ENCODE measurements at regions not wholly inside any gene's neighbourhood (a gene's known extent, or its start where the extent isn't known, plus 50 kb on each side); places are given as distances from the start of the nearest gene placed in this dataset.

DNA sequence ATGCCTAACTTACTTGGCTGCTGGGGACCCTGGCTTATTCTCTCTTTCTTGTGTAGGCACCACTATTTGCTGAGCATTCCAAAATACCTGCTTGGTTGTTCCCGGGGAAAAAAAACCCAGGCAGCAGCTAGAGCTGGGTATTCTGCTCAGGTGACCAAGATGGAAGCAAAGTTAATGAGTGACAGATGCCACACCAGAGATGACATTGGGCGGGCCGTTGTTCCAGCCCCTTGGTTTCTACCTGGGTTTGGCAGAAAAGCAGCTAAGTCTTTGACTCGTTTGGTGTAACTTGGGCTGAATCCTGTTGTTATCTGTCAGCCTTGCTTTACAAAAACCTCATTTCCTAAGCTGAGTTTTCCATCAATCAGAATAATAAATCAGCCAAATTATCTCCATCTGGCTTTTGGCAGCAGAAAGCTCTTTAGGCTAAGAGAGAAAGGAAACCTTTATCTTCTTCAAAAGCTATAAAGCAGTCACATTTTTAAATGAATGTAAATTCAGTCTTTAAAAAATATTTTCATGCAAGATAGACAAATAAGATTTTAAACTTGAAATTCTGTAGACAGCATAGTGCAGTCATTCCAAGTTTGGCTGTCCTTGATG lies 202.0 kb upstream of the GMDS start:
- H3K27ac ChIP-seq (ENCODE audit: insufficient read depth in 1 of 2, low read depth in 1 of 2, low read length in 2 of 2, poor library complexity in 1 of 2, severe bottlenecking in 2 of 2): no peak overlapping the region
- POLR2A ChIA-PET: no interaction called here
- DNase-seq: no peak
- 94% methylated on average over 3 of the region's 4 CpGs for WGBS (ENCODE audit: insufficient coverage)
- peaks cover 0 to 2% (median 0%) of the 10 kb centered on the region in 5 experiments for H3K27me3 ChIP-seq (replicated peaks in 2 of 5; ENCODE audit: control insufficient read depth in 4 of 5, insufficient read depth in 5 of 5, low read length in 4 of 5)
- H3K36me3 ChIP-seq (ENCODE audit: control insufficient read depth in 4 of 4, insufficient read depth in 4 of 4, low read length in 3 of 4): no peaks in the 10 kb centered on the region
- no peak overlapping the region for H3K4me3 ChIP-seq (ENCODE audit: control insufficient read depth in 1 of 7, extremely low read depth in 1 of 7, insufficient read depth in 4 of 7, low read depth in 2 of 7, low read length in 6 of 7)
- H3K9me3 ChIP-seq (ENCODE audit: control extremely low read depth in 1 of 5, control insufficient read depth in 4 of 5, insufficient read depth in 2 of 5, low read depth in 1 of 5, low read length in 4 of 5): no peaks in the 10 kb centered on the region
- H3K4me1 ChIP-seq (ENCODE audit: control extremely low read depth in 1 of 4, control insufficient read depth in 4 of 4, insufficient read depth in 4 of 4, low read length in 3 of 4): peaks cover 0 to 4% (median 0%) of the 10 kb centered on the region in 4 experiments
- CTCF ChIA-PET: interaction anchor here (0.9 kb wide), 1 partner anchor 13 kb away, joined by 3 read pairs; no protein-coding TSS in a partner anchor

- ChIA-PET CTCF (no interaction called here), POLR2A (no interaction called here)
- no peaks in the 10 kb centered on the region for H3K4me1 ChIP-seq (ENCODE audit: control extremely low read depth in 1 of 4, control insufficient read depth in 4 of 4, insufficient read depth in 4 of 4, low read length in 3 of 4)
- no peak overlapping the region for H3K27ac ChIP-seq (ENCODE audit: insufficient read depth in 1 of 2, low read depth in 1 of 2, low read length in 2 of 2, poor library complexity in 1 of 2, severe bottlenecking in 2 of 2)
- no peaks in the 10 kb centered on the region for H3K27me3 ChIP-seq (replicated peaks in 2 of 5; ENCODE audit: control insufficient read depth in 4 of 5, insufficient read depth in 5 of 5, low read length in 4 of 5)
- no peak overlapping the region for H3K4me3 ChIP-seq (ENCODE audit: control insufficient read depth in 1 of 7, extremely low read depth in 1 of 7, insufficient read depth in 4 of 7, low read depth in 2 of 7, low read length in 6 of 7)
- no peak for DNase-seq
- no peaks in the 10 kb centered on the region for H3K9me3 ChIP-seq (ENCODE audit: control extremely low read depth in 1 of 5, control insufficient read depth in 4 of 5, insufficient read depth in 2 of 5, low read depth in 1 of 5, low read length in 4 of 5)
- 100% methylated on average over 3 of the region's 5 CpGs for WGBS (ENCODE audit: insufficient coverage)
- peaks cover 0 to 3% (median 0%) of the 10 kb centered on the region in 4 experiments for H3K36me3 ChIP-seq (ENCODE audit: control insufficient read depth in 4 of 4, insufficient read depth in 4 of 4, low read length in 3 of 4)
These were observed 196.4 kb upstream of the GMDS start for GRCh38 chr6:2441601-2442475.

GRCh38 chr6:2440516-2440915 lies 195.1 kb upstream of the GMDS start:
- Histone ChIP-seq H3K27ac (ENCODE audit: insufficient read depth in 1 of 2, low read depth in 1 of 2, low read length in 2 of 2, poor library complexity in 1 of 2, severe bottlenecking in 2 of 2) (no peak overlapping the region), H3K27me3 (replicated peaks in 2 of 5; ENCODE audit: control insufficient read depth in 4 of 5, insufficient read depth in 5 of 5, low read length in 4 of 5) (no peaks in the 10 kb centered on the region), H3K36me3 (ENCODE audit: control insufficient read depth in 4 of 4, insufficient read depth in 4 of 4, low read length in 3 of 4) (peaks cover 0 to 3% (median 0%) of the 10 kb centered on the region in 4 experiments), H3K4me1 (ENCODE audit: control extremely low read depth in 1 of 4, control insufficient read depth in 4 of 4, insufficient read depth in 4 of 4, low read length in 3 of 4) (no peaks in the 10 kb centered on the region), H3K9me3 (ENCODE audit: control extremely low read depth in 1 of 5, control insufficient read depth in 4 of 5, insufficient read depth in 2 of 5, low read depth in 1 of 5, low read length in 4 of 5) (no peaks in the 10 kb centered on the region), H3K4me3 (ENCODE audit: control insufficient read depth in 1 of 7, extremely low read depth in 1 of 7, insufficient read depth in 4 of 7, low read depth in 2 of 7, low read length in 6 of 7) (no peak overlapping the region)
- POLR2A ChIA-PET: no interaction called here
- CTCF ChIA-PET: no interaction called here
- no peak for DNase-seq

GRCh38 chr6:2439632-2440031 lies 194.2 kb upstream of the GMDS start:
- peaks cover 0 to 3% (median 0%) of the 10 kb centered on the region in 4 experiments for H3K36me3 ChIP-seq (ENCODE audit: control insufficient read depth in 4 of 4, insufficient read depth in 4 of 4, low read length in 3 of 4)
- POLR2A ChIA-PET: interaction anchor here (0.6 kb wide), 1 partner anchor 186 kb away, joined by 3 read pairs; no protein-coding TSS in a partner anchor
- H3K4me1 ChIP-seq (ENCODE audit: control extremely low read depth in 1 of 4, control insufficient read depth in 4 of 4, insufficient read depth in 4 of 4, low read length in 3 of 4): no peaks in the 10 kb centered on the region
- CTCF ChIA-PET: no interaction called here
- WGBS (ENCODE audit: insufficient coverage): 94% methylated on average over 5 of the region's 6 CpGs
- no peak for DNase-seq
- no peaks in the 10 kb centered on the region for H3K9me3 ChIP-seq (ENCODE audit: control extremely low read depth in 1 of 5, control insufficient read depth in 4 of 5, insufficient read depth in 2 of 5, low read depth in 1 of 5, low read length in 4 of 5)
- H3K27ac ChIP-seq (ENCODE audit: insufficient read depth in 1 of 2, low read depth in 1 of 2, low read length in 2 of 2, poor library complexity in 1 of 2, severe bottlenecking in 2 of 2): no peak overlapping the region
- H3K4me3 ChIP-seq (ENCODE audit: control insufficient read depth in 1 of 7, extremely low read depth in 1 of 7, insufficient read depth in 4 of 7, low read depth in 2 of 7, low read length in 6 of 7): no peak overlapping the region
- no peaks in the 10 kb centered on the region for H3K27me3 ChIP-seq (replicated peaks in 2 of 5; ENCODE audit: control insufficient read depth in 4 of 5, insufficient read depth in 5 of 5, low read length in 4 of 5)

GRCh38 chr6:2439082-2439481 lies 193.7 kb upstream of the GMDS start:
- Histone ChIP-seq H3K4me3 (ENCODE audit: control insufficient read depth in 1 of 7, extremely low read depth in 1 of 7, insufficient read depth in 4 of 7, low read depth in 2 of 7, low read length in 6 of 7) (no peak overlapping the region), H3K36me3 (ENCODE audit: control insufficient read depth in 4 of 4, insufficient read depth in 4 of 4, low read length in 3 of 4) (peaks cover 0 to 3% (median 0%) of the 10 kb centered on the region in 4 experiments), H3K27me3 (replicated peaks in 2 of 5; ENCODE audit: control insufficient read depth in 4 of 5, insufficient read depth in 5 of 5, low read length in 4 of 5) (no peaks in the 10 kb centered on the region), H3K9me3 (ENCODE audit: control extremely low read depth in 1 of 5, control insufficient read depth in 4 of 5, insufficient read depth in 2 of 5, low read depth in 1 of 5, low read length in 4 of 5) (no peaks in the 10 kb centered on the region), H3K4me1 (ENCODE audit: control extremely low read depth in 1 of 4, control insufficient read depth in 4 of 4, insufficient read depth in 4 of 4, low read length in 3 of 4) (peaks cover 0 to 1% (median under 1%) of the 10 kb centered on the region in 4 experiments), H3K27ac (ENCODE audit: insufficient read depth in 1 of 2, low read depth in 1 of 2, low read length in 2 of 2, poor library complexity in 1 of 2, severe bottlenecking in 2 of 2) (no peak overlapping the region)
- WGBS (ENCODE audit: insufficient coverage): 100% methylated on average over 1 of the region's 2 CpGs
- ChIA-PET CTCF (no interaction called here), POLR2A (interaction anchor here (0.6 kb wide), 1 partner anchor 186 kb away, joined by 3 read pairs; no protein-coding TSS in a partner anchor)
- no peak for DNase-seq

GRCh38 chr6:2436410-2437154 lies 191.2 kb upstream of the GMDS start:
- CTCF ChIA-PET: interaction anchor here (1.0 to 1.5 kb wide), 2 partner anchors 12 to 13 kb away, joined by 3 to 4 read pairs; no protein-coding TSS in a partner anchor
- no peaks in the 10 kb centered on the region for H3K27me3 ChIP-seq (replicated peaks in 2 of 5; ENCODE audit: control insufficient read depth in 4 of 5, insufficient read depth in 5 of 5, low read length in 4 of 5)
- POLR2A ChIA-PET: no interaction called here
- peaks cover 0 to 8% (median 4%) of the 10 kb centered on the region in 4 experiments for H3K4me1 ChIP-seq (ENCODE audit: control extremely low read depth in 1 of 4, control insufficient read depth in 4 of 4, insufficient read depth in 4 of 4, low read length in 3 of 4)
- H3K27ac ChIP-seq (ENCODE audit: insufficient read depth in 1 of 2, low read depth in 1 of 2, low read length in 2 of 2, poor library complexity in 1 of 2, severe bottlenecking in 2 of 2): no peak overlapping the region
- no peak overlapping the region for H3K4me3 ChIP-seq (ENCODE audit: control insufficient read depth in 1 of 7, extremely low read depth in 1 of 7, insufficient read depth in 4 of 7, low read depth in 2 of 7, low read length in 6 of 7)
- 97% methylated on average over 20 of the region's 23 CpGs for WGBS (ENCODE audit: insufficient coverage)
- peaks cover 0 to 3% (median 0%) of the 10 kb centered on the region in 4 experiments for H3K36me3 ChIP-seq (ENCODE audit: control insufficient read depth in 4 of 4, insufficient read depth in 4 of 4, low read length in 3 of 4)
- peak in 1 of 3 donors; percentile 8 for DNase-seq
- no peaks in the 10 kb centered on the region for H3K9me3 ChIP-seq (ENCODE audit: control extremely low read depth in 1 of 5, control insufficient read depth in 4 of 5, insufficient read depth in 2 of 5, low read depth in 1 of 5, low read length in 4 of 5)
